PFSK-1 (cell line): ENCODE measurements at regions not wholly inside any gene's neighbourhood (a gene's known extent, or its start where the extent isn't known, plus 50 kb on each side); places are given as distances from the start of the nearest gene placed in this dataset.

Source experiments
- FOXP2 ChIP-seq: optimal IDR thresholded peaks from 2 replicates; pipeline ENCODE3; 2011; ENCODE audit warnings: borderline replicate concordance, control low read depth, inconsistent platforms; ENCODE audit not compliant: insufficient read depth; ENCODE audit errors: extremely low read length, extremely low read depth
- POLR2AphosphoS5 ChIP-seq: IDR thresholded peaks from 2 replicates; pipeline ENCODE4 v1.6.1; 2012; ENCODE audit warnings: low read depth, mild to moderate bottlenecking, control low read depth, low read length, moderate library complexity
- REST ChIP-seq, 2 experiments: IDR thresholded peaks; 2 replicates each; pipeline versions ENCODE4 v1.6.1 to v1.8.0; 2011 to 2012; ENCODE audit warnings: low read depth in 2 of 2, low read length in 2 of 2, control low read depth in 1 of 2, inconsistent platforms in 1 of 2, mild to moderate bottlenecking in 1 of 2, moderate library complexity in 1 of 2; ENCODE audit not compliant: insufficient read depth in 1 of 2
- SIN3A ChIP-seq: IDR thresholded peaks from 2 replicates; pipeline ENCODE4 v1.6.1; 2012; ENCODE audit warnings: mild to moderate bottlenecking, low read length, moderate library complexity, borderline replicate concordance; ENCODE audit not compliant: insufficient read depth
- TAF1 ChIP-seq: IDR thresholded peaks from 2 replicates; pipeline ENCODE4 v1.6.1; 2012; ENCODE audit warnings: low read length, control low read depth, borderline replicate concordance; ENCODE audit not compliant: insufficient read depth

GRCh38 chr3:102189541-102189940 lies 245.3 kb upstream of the ZPLD1 start:
- no peak for TF ChIP-seq TAF1
- TF ChIP-seq SIN3A: no peak
- TF ChIP-seq REST (IDR thresholded peaks at IDR 0.05; ENCODE audit: insufficient read depth in 1 of 2, low read depth in 2 of 2, low read length in 2 of 2): no peak
- TF ChIP-seq POLR2AphosphoS5: no peak
- TF ChIP-seq FOXP2: no peak

DNA sequence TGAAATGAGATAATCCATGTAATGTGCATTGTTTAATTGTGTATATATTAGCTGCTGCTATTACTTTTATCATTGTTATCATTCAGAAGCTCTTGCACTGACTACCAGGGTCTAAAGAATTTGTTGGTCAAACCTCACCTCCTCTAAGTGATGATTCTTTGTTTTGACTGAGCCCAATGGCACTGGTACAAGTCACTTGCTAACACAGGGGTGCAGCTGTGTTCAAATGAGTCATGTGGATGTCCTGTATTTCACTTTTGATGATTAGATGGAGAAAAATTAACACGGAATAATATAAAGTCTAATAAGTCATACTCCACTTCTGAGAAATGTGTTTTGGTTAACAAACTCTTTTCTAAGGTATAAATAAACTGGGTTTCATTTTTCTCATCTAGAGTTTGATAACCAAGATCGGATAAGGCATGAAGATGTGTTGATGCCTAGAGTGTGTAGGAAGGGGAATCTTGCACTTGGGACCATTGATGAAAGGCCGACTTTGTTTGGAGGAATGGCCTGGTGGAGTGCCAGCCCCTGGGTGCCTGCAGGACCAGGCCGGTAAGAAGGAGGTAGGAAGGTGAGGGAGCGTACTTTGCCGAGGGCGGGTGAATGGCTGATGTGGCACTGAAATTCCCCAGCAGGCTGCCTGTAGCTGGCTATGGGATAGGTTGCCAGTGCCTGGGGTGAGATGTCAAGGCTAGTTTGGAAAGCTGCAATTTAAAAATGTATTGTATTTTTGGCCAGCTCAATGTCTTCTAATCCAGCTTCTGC lies 244.7 kb upstream of the ZPLD1 start:
- TF ChIP-seq TAF1: no peak

- TF ChIP-seq TAF1: no peak
These were observed 242.2 kb upstream of the ZPLD1 start for GRCh38 chr3:102192575-102192974.

- no peak for TF ChIP-seq REST (IDR thresholded peaks at IDR 0.05; ENCODE audit: insufficient read depth in 1 of 2, low read depth in 2 of 2, low read length in 2 of 2)
- TF ChIP-seq POLR2AphosphoS5: no peak
- TF ChIP-seq TAF1: no peak
- no peak for TF ChIP-seq SIN3A
- no peak for TF ChIP-seq FOXP2
These were observed 241.6 kb upstream of the ZPLD1 start for GRCh38 chr3:102193255-102193654.

DNA sequence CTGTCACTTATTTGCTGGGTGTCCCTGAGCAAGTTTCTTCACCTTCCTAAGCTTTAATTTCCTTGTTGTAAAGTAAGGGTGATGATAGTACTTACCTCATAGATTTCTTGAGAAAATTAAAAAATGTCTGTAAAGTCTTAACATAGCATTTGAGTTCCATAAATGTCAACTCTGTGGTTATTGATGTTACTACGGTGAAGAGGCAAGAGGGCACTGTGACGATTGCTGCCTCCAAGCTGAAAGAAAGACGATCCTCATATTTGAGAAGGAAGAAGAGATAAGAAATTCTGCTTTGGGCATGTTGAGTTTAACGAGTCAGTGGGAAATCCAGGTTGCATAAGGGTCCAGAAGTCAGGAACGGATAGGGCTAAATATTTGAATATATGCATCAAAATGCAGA lies 240.8 kb upstream of the ZPLD1 start:
- TF ChIP-seq TAF1 (no peak), FOXP2 (no peak), POLR2AphosphoS5 (no peak), REST (IDR thresholded peaks at IDR 0.05; ENCODE audit: insufficient read depth in 1 of 2, low read depth in 2 of 2, low read length in 2 of 2) (no peak), SIN3A (no peak)

DNA sequence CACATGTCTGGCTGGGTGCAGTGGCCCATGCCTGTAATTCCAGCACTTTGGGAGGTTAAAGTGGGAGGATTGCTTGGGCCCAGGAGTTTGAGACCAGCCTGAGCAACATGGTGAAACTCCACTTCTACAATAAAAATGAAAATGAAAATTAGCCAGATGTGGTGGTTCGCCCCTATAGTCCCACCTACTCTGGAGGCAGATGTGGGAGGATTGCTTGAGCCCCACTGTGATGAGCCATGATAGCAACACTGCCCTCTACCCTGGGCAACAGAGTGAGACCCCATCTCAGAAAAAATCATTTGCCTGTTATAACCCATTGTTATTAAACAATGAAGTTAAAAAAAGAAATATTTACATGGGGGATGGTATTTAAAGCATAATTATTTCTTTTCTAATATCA lies 240.1 kb upstream of the ZPLD1 start:
- TF ChIP-seq REST (IDR thresholded peaks at IDR 0.05; ENCODE audit: insufficient read depth in 1 of 2, low read depth in 2 of 2, low read length in 2 of 2) (no peak), SIN3A (no peak), FOXP2 (no peak), TAF1 (no peak), POLR2AphosphoS5 (no peak)
